ENCODE measurements at regions not wholly inside any gene's neighbourhood (a gene's known extent, or its start where the extent isn't known, plus 50 kb on each side); places are given as distances from the start of the nearest gene placed in this dataset.

GRCh38 chr21:16751695-16752474, 761.0 kb upstream of the CXADR start:
- no peak for DNase-seq (ENCODE audit: low read depth)

DNA sequence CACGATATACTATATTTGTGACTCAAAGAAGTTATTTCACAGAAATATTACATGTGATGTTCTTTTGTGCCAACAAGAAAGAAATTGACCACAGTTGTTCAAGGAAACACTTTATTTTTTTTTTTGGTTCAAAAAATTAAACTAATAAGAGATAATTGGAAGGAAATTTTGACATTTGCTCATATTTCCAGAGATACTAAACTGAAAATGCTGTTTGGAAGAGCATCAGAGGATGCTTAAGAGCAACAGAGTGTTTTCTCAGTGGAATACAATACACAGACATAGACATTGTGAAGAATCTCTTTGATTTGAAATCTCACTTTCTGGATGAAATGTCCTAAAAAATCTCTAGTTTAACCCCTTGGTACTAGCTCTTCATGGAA, 760.4 kb upstream of the CXADR start:
- no peak for DNase-seq (ENCODE audit: low read depth)

GRCh38 chr21:16755061-16755460, 757.8 kb upstream of the CXADR start:
- DNase-seq (ENCODE audit: low read depth) = no peak

DNA sequence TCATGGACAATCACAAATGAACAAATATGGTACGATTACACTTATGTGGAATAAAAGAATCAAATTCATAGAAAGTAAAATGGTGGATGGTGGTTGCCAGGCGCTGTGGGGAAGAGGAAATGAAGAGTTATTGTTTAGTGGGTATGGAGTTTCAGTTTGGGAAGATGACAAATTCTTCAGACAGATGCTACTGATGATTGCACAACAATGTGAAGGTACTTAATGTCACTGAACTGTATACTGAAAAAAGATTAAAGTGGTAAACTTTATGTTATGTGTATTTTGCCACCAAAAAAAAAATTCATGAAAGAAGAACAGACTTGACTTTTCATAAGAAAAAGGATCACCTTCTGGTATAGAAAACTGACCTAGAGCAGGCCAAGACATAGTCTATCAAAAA, 745.6 kb upstream of the CXADR start:
- DNase-seq (ENCODE audit: low read depth) = no peak

GRCh38 chr21:16768096-16768495, 744.7 kb upstream of the CXADR start:
- no peak for DNase-seq (ENCODE audit: low read depth)

GRCh38 chr21:16770266-16770665, 742.6 kb upstream of the CXADR start:
- no peak for DNase-seq (ENCODE audit: low read depth)

DNA sequence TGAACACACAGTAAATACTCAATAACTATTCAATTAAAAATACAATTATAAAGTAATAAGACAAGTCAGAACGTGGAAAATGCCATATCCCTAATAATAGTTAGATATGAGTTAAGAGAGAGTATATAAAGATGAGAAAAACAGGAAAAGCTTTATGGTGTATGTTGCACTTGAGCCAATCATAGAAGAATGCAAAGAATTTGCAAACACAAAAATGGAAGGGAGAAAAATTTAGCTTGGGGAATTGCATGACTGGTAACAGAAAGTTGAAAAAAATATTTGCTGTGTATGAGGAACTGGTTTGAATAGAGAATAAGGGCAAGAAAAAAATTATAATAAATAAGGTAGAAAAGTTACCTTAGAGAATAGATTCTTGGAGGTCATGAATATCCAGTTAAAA, 739.6 kb upstream of the CXADR start:
- no peak for DNase-seq (ENCODE audit: low read depth)

DNA sequence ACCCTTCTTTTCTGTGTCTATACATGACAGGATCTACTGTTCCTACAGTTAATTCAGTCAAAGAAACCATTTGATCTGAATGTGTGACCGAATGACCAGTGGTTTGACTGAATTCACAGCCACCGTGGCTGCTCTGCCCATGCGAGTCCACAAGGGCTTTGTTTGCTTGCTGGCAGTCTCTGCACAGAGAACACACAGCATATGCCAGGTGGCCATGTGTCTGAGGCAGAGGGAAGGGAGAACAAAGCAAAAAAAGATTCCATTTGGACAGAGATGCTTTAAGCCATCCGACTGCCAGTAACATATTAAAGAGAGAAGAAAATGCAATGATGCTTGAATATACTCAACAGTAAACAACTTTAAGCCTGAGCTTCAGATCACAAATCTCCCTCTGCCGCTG, 737.8 kb upstream of the CXADR start:
- no peak for DNase-seq (ENCODE audit: low read depth)

- DNase-seq (ENCODE audit: low read depth) = no peak
Observed at GRCh38 chr21:16777041-16777720, 735.7 kb upstream of the CXADR start.

- DNase-seq (ENCODE audit: low read depth) = no peak
Observed at GRCh38 chr21:16788584-16788983, 724.3 kb upstream of the CXADR start.

DNA sequence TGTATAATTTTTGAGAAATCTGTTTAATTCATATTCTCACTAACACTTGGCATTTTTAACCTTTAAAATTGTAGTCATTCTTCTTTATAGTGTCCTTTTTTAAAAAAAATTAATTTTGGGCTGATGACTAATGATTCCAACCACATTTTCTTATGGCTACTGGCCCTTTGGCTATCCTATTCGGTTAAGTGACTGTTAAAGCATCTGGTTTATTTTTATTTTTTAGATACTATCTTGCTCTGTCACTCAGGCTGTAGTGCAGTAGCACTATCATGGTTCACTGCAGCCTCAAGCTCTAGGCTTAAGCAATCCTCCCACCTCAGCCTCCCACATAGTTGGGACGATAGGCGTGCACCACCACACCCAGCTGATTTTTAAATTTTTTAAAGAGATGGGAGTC, 723.2 kb upstream of the CXADR start:
- no peak for DNase-seq (ENCODE audit: low read depth)

GRCh38 chr21:16792101-16792500, 720.7 kb upstream of the CXADR start:
- DNase-seq (ENCODE audit: low read depth) = no peak

GRCh38 chr21:16794950-16795349, 717.9 kb upstream of the CXADR start:
- no peak for DNase-seq (ENCODE audit: low read depth)

GRCh38 chr21:16796776-16797175, 716.1 kb upstream of the CXADR start:
- DNase-seq (ENCODE audit: low read depth) = no peak

DNA sequence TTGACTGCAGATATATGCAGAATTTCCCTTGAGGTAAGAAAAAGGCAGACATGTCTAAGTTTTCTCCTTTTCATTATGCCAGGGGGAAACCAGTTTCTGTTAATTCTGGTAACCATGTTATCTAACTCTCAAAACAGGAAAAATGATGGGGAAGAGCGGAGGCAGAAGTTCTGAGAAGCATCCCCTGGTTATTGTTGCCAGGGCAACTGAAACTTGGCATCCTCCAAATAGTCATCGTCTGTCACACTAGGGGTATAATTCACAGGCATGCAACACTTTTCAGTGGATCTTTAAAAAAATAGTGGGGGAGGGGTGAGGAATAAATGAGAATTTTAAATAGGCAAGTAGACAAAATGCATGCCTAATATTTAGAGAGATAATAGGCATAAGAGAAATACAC, 715.3 kb upstream of the CXADR start:
- no peak for DNase-seq (ENCODE audit: low read depth)

- DNase-seq (ENCODE audit: low read depth) = no peak
Observed at GRCh38 chr21:16797966-16798365, 714.9 kb upstream of the CXADR start.

DNA sequence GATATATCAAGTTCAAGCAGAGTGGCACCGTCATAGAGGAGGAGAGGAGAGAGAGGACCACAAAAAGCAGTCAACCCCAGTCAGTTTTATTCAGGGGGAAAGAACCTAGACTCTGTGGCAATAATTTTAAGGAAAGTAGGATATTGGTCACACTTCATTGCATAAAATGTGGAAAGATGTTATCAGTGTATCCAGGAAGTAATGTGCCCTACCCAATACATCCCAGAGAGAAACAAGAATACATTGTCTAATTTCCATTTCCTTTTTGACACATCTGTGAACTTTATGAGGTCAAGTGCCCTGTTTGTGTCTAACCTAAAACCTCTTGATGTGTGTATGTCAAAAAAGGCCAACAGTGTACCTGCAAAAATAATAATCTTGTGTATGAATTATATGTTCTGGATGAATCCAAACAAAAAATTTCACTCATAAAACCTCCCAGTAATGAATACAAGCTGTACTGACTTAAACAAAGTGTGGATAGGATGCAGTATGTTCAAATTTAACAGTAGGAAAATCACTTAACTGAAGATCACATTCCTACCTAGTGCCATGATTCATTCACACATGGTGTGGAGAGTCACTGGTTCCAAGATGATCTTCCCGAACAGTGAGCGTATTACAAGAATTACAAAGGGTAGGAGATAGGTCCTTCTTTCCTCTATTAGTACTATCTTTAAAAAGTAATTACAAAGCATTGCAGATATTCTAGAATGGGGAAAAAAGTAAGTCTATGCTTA, 712.1 kb upstream of the CXADR start:
- DNase-seq (ENCODE audit: low read depth) = no peak

GRCh38 chr21:16811011-16811410, 701.8 kb upstream of the CXADR start:
- DNase-seq (ENCODE audit: low read depth) = no peak

GRCh38 chr21:16811970-16812369, 700.9 kb upstream of the CXADR start:
- no peak for DNase-seq (ENCODE audit: low read depth)

DNA sequence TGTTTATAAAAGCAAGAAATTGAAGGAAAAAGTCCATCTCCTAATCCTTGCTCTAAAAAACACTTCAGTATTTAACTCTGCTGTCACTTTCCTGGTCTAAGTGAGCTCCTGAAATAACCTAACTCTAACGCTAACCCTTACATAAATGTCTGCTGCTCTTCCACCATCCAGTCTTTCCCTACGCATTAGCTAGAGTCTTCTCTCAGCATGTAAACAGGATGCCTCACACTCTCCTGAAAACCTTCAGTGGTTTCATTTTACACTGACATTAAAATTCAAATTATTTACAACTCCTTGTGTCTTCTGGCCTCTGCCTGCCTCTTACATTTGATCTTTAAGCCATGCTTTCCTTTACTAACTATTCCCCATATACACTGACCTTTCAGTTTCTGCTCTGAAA, 697.6 kb upstream of the CXADR start:
- no peak for DNase-seq (ENCODE audit: low read depth)

- DNase-seq (ENCODE audit: low read depth) = no peak
Observed at GRCh38 chr21:16821588-16821987, 691.3 kb upstream of the CXADR start.

DNA sequence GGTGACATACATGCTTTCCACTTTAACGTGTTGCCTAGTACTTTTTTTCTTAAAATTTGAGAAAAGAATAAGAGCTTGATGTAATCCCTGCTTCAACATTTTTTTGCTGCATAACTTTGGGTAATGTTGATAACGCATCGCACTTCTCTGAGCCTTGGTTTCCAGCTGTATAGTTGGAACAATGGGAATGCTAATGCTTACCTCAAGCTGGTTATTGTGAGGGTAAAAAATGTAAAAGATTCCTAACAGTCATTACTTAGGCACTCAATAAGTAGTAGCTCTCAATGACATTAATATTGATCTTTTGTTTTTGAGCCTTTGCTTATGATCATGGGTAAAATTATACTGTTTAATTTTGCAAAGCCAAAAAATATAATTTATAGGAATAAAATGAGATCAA, 683.3 kb upstream of the CXADR start:
- DNase-seq (ENCODE audit: low read depth) = no peak

GRCh38 chr21:16832791-16833190, 680.1 kb upstream of the CXADR start:
- DNase-seq (ENCODE audit: low read depth) = no peak

All from stimulated activated CD8-positive, alpha-beta memory T cell treated with anti-CD3 and anti-CD28 coated beads, Interleukin-4, amount 100 ng/mL, for 24 hours (primary cell).